ENCODE measurements at regions not wholly inside any gene's neighbourhood (a gene's known extent, or its start where the extent isn't known, plus 50 kb on each side); places are given as distances from the start of the nearest gene placed in this dataset.

DNA sequence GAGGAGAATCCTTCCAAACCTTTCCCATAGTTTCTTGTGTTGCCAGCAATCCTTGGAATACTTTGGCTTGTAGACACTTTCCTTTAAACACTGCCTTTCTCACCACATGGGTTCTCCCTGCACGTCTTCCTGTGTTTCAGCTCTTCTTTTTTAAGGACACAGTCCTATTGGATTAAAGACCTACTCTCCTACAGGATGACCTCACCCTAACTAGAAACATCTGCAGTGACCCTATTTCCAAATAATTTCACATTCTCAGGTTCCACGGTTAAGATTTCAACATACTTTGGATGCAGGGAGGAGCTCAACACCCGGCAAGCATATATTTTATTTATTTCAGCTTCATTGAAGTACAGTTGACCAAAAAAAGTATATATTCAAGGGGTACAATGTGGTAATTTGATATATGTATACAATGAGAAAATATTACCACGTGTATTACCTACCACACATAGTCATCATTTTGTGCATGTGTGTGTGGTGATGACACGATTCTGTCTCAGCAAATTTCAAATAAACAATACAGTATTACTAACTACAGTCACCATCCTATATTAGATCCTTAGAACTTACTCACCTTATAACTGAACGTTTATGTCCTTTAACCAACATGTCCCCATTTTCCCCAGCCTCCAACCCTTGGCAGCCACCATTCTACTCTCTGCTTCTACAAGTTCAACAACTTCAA lies 745.0 kb downstream of the CBLN2 start:
- no peak overlapping the region for H3K4me3 Mint-ChIP-seq
- H3K4me1 Mint-ChIP-seq: no peaks in the 10 kb centered on the region
- H3K36me3 Mint-ChIP-seq: no peaks in the 10 kb centered on the region
- H3K27ac Mint-ChIP-seq: no peak overlapping the region
- H3K9me3 Mint-ChIP-seq: no peaks in the 10 kb centered on the region
- no peak for DNase-seq
- no peaks in the 10 kb centered on the region for H3K27me3 Mint-ChIP-seq

DNA sequence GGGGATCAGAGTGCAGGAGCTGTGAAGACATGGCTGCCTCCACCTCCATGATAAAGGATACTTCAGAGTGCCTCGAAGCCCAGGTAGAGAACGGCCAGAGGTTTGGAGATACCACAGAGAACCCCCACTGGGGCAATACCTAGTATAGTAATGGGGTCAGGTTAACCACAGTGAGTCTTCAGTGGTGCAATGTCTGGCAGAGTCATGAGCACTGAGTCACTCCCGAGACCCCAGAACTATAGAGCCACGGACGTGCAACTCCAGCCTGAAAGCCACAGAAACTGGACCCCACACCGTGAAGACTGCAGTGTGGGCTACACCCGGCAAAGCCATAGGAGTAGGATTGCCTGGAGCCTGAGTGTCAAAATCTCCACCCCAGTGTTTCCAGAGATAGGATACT lies 746.6 kb downstream of the CBLN2 start:
- Mint-ChIP-seq H3K27ac (no peak overlapping the region), H3K4me1 (no peaks in the 10 kb centered on the region), H3K36me3 (no peaks in the 10 kb centered on the region), H3K4me3 (no peak overlapping the region), H3K27me3 (no peaks in the 10 kb centered on the region), H3K9me3 (no peaks in the 10 kb centered on the region)
- DNase-seq: no peak

DNA sequence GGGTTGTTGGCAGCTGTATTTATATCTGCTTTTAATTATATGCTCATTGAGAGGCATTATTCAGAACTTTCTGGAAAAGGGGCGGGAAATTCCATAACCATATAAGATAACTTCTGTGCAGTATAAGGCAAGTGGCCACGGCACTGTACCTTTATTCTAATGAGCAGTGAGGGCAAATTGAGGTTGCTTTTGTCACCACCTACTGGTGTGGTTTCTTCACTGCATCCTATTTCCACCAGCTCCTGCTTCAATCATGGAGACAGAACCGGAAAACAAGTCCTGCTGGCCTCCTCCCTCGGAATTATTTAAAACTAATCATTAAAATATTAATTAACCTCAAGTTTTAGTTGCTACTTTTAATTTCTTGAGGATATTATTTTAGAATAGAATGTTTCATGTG lies 759.4 kb downstream of the CBLN2 start:
- H3K36me3 Mint-ChIP-seq: no peaks in the 10 kb centered on the region
- no peaks in the 10 kb centered on the region for H3K4me1 Mint-ChIP-seq
- no peak overlapping the region for H3K27ac Mint-ChIP-seq
- H3K27me3 Mint-ChIP-seq: no peaks in the 10 kb centered on the region
- no peaks in the 10 kb centered on the region for H3K9me3 Mint-ChIP-seq
- no peak overlapping the region for H3K4me3 Mint-ChIP-seq
- DNase-seq: no peak

DNA sequence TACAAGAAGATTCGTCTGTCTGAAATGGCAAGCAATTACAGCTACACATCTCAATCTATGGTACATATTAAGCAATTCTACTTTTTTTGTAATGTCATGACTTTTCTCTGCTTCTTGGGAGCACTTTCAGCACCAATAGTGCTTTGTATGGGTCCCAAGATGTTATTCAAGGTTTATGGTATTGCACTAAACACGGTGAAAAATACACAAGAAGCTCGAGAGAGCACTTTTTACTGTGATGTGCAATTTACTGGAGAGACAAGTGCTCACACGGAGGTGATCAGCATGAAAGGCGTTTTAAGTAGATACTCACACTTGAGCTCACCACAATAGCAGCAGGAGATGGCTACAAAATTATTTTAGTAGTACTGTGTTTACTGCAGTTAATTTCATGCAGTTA lies 783.6 kb downstream of the CBLN2 start:
- no peak overlapping the region for H3K4me3 Mint-ChIP-seq
- H3K4me1 Mint-ChIP-seq: no peaks in the 10 kb centered on the region
- H3K36me3 Mint-ChIP-seq: no peaks in the 10 kb centered on the region
- H3K9me3 Mint-ChIP-seq: peaks cover 4% of the 10 kb centered on the region
- no peak for DNase-seq
- peaks cover 1% of the 10 kb centered on the region for H3K27me3 Mint-ChIP-seq
- H3K27ac Mint-ChIP-seq: no peak overlapping the region

DNA sequence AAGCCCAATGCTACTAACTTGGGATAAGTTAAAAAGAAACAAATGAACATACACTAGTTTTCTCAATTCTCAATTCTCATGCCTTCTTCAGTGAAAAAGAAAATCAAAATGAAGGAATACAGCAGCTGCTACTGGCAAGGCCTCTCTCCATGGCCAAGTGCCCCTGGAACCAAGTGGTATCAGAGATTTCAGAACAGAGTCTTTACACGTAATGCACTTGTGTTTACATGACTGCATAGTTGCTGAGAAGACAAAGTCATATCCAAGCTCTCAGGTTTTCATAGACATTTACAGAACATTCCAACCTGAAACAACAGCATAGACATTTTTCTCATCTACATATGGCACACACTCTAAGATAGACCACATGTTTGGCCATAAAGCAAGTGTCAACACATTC lies 789.9 kb downstream of the CBLN2 start:
- Mint-ChIP-seq H3K9me3 (peaks cover 2% of the 10 kb centered on the region), H3K4me1 (no peaks in the 10 kb centered on the region), H3K4me3 (no peak overlapping the region), H3K36me3 (no peaks in the 10 kb centered on the region), H3K27ac (no peak overlapping the region), H3K27me3 (no peaks in the 10 kb centered on the region)
- no peak for DNase-seq

DNA sequence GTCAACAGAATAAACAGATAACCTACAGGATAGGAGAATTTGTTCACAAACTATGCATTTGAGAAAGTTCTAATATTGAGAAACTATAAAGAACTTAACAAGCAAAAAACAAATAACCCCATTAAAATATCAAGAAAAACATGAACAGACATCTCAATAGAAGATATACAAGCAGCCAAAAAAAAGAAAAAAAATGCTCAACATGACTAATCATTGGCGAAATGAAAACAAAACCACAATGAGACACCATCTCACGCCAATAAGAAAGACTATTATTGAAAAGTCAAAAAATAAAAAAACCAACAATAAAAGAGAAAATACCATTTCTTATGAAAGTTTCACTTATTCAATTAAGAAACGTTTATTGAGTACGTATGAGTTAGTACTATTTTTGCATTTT lies 800.5 kb downstream of the CBLN2 start:
- peaks cover 14% of the 10 kb centered on the region for H3K9me3 Mint-ChIP-seq
- no peaks in the 10 kb centered on the region for H3K36me3 Mint-ChIP-seq
- no peak overlapping the region for H3K27ac Mint-ChIP-seq
- no peaks in the 10 kb centered on the region for H3K4me1 Mint-ChIP-seq
- H3K27me3 Mint-ChIP-seq: no peaks in the 10 kb centered on the region
- no peak overlapping the region for H3K4me3 Mint-ChIP-seq
- DNase-seq: no peak

DNA sequence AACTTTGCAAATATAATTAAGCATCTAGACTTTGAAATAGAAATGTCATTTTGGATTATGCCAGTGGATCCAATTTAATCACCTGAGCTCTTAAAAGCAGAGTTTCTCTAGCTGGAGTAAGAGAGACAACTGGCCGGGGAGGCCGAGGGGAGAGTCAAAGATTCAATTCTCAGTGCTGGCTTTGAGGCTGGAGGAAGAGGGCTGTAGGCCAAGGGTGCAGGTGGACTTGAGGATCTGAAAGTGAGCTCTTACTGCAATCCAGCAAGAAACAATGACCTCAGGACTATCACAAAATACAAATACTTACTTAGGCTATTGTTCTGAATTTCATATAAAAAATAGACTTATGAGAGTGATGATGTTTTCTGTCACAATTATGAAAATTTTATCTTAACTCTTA lies 814.5 kb downstream of the CBLN2 start:
- Mint-ChIP-seq H3K9me3 (no peaks in the 10 kb centered on the region), H3K27me3 (no peaks in the 10 kb centered on the region), H3K4me3 (no peak overlapping the region), H3K4me1 (peaks cover 5% of the 10 kb centered on the region), H3K36me3 (no peaks in the 10 kb centered on the region), H3K27ac (no peak overlapping the region)
- DNase-seq: no peak

DNA sequence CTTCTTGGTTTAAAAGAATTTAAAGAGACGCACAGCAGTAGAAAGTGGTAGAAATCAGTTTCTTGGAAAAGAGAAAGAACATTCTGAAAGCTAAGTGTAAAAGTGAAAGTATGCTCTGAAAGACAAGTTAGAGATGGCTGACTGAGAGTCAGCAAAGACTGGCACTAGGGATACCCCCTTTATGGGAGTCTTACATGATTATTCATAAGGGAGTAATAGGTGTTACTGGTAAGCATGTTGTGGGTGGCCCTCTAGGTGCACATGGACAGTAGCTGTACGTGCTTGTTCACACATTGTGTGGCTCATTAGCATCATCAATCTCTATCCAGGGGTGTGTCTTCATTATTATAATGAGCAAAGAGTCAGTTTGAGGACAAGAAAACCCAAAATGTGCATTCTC lies 816.2 kb downstream of the CBLN2 start:
- Mint-ChIP-seq H3K27me3 (no peaks in the 10 kb centered on the region), H3K4me3 (no peak overlapping the region)
- no peak for DNase-seq

DNA sequence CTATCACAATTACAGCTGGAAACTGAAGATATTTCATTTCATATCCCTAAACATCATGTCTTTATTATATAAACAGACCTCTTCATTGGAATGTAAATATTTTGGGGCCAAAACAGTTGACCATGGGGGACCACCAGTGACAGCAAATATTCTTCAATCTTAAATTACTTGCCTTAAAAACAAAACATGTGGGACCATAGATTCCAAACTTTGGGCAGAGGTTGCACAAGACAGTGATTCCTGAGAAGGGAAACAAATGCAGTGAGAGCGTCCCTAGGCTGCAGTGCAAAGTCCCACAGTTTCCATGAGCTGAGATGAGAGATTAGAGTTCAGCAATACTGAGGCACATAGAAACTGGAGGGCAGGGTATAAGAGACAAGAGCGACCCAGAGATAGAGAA lies 818.9 kb downstream of the CBLN2 start:
- H3K27me3 Mint-ChIP-seq: no peaks in the 10 kb centered on the region
- H3K27ac Mint-ChIP-seq: no peak overlapping the region
- peaks cover 5% of the 10 kb centered on the region for H3K4me1 Mint-ChIP-seq
- no peaks in the 10 kb centered on the region for H3K9me3 Mint-ChIP-seq
- H3K36me3 Mint-ChIP-seq: no peaks in the 10 kb centered on the region
- no peak overlapping the region for H3K4me3 Mint-ChIP-seq
- no peak for DNase-seq

More for the DNA sequence above, 816.2 kb downstream of the CBLN2 start:
- Mint-ChIP-seq H3K4me1 (peaks cover 5% of the 10 kb centered on the region), H3K9me3 (no peaks in the 10 kb centered on the region), H3K36me3 (no peaks in the 10 kb centered on the region), H3K27ac (no peak overlapping the region)

DNA sequence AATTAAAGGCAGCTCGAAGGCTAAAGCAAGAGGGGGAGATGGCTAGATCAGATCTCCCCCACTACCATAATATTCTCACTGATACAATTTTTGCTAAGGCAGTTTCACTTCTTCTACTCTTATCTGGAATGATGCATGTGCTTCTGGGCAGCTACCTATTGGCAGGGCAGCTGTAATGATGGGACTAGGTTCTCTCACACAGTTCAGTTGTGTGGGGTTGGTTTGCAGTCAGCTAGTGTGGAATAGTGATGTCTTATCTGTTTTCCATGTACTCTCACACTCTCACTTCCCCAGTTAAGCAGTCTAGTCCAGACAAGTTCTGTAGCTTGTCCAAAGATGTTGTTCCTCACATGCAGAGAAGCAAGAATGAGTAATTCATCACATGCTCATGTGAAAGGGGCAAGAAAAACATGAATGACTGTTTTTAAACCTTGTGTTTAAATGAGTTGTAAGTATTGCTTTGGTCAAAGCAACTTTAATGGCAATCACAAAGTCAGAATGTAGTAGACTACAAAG lies 836.1 kb downstream of the CBLN2 start:
- Mint-ChIP-seq H3K27me3 (no peaks in the 10 kb centered on the region), H3K36me3 (no peaks in the 10 kb centered on the region), H3K4me1 (no peaks in the 10 kb centered on the region), H3K27ac (no peak overlapping the region), H3K4me3 (no peak overlapping the region), H3K9me3 (no peaks in the 10 kb centered on the region)
- DNase-seq: no peak

DNA sequence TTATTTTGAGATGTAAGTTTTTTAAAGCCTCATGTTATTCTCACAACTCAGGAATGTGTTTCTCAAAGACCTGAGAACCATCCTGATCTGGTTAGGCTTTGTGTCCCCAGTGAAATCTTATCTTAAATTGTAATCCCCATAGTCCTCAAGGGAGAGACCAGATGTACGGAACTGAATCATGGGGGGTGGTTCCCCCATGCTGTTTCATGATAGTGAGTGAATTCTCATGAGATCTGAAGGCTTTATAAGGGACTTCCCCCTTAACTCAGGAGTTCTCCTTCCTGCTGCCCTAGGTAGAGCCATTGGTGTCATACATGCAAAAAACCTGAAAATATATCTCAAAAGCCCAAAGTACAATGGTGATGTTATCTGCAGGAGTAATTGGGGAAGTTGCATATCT lies 836.7 kb downstream of the CBLN2 start:
- H3K27me3 Mint-ChIP-seq: no peaks in the 10 kb centered on the region
- H3K4me1 Mint-ChIP-seq: no peaks in the 10 kb centered on the region
- no peak overlapping the region for H3K4me3 Mint-ChIP-seq
- H3K9me3 Mint-ChIP-seq: no peaks in the 10 kb centered on the region
- no peaks in the 10 kb centered on the region for H3K36me3 Mint-ChIP-seq
- no peak overlapping the region for H3K27ac Mint-ChIP-seq
- no peak for DNase-seq

DNA sequence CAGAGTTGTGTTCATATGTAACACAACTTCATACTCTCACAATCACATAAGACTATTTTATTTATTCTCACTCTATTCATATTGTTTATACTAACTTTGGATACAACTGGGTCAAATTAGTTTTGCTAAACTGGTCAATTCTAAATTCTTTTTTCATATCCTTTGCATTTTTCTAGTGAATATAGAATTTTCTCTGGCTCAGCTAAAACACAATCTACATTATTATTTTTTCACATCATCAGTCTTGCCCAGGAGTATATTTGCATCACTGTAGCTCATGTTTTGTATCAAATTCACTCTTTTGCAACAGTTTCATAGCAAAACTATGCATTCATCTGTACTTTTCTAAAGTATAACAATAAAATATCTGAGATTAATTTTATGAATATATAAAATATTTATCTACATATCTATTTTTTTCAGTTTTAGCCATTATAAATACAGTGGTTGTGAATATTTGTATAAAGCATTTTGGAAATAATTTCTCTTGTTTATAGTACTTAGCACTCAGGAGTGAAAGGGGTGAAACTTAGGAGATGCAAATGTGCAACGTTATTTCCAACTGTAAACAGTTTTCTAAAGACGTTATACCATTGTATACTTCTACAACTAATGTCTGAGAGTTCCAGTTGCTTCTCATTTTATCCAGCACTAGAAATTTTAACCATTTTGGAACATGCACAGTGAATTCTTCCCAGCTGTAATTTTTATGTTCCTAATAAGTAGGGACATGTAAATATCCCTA lies 854.6 kb downstream of the CBLN2 start:
- H3K4me3 Mint-ChIP-seq: no peak overlapping the region
- no peaks in the 10 kb centered on the region for H3K9me3 Mint-ChIP-seq
- H3K4me1 Mint-ChIP-seq: no peaks in the 10 kb centered on the region
- no peak overlapping the region for H3K27ac Mint-ChIP-seq
- H3K27me3 Mint-ChIP-seq: peaks cover 3% of the 10 kb centered on the region
- H3K36me3 Mint-ChIP-seq: no peaks in the 10 kb centered on the region
- no peak for DNase-seq

DNA sequence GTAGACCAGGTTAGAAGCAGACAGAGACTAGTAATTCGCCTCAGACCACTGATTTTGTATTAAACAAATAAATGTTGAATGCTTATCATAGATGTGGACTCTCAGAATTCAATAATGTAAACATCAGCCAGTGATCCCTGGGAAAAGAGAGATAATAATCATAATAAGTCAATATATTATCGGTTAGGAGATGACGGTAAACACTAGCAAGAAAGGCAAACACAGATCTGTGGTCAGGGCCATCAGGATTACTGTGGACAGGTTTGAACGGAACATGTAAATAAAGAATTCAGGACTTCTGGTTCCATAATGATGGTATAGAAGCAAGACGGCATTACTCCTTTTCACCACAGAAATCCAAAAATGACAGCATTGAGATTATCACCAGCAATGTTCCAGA lies 861.6 kb downstream of the CBLN2 start:
- Mint-ChIP-seq H3K27me3 (peaks cover 12% of the 10 kb centered on the region), H3K4me3 (no peak overlapping the region), H3K27ac (no peak overlapping the region), H3K4me1 (no peaks in the 10 kb centered on the region), H3K9me3 (peaks cover 9% of the 10 kb centered on the region), H3K36me3 (no peaks in the 10 kb centered on the region)
- DNase-seq: no peak

DNA sequence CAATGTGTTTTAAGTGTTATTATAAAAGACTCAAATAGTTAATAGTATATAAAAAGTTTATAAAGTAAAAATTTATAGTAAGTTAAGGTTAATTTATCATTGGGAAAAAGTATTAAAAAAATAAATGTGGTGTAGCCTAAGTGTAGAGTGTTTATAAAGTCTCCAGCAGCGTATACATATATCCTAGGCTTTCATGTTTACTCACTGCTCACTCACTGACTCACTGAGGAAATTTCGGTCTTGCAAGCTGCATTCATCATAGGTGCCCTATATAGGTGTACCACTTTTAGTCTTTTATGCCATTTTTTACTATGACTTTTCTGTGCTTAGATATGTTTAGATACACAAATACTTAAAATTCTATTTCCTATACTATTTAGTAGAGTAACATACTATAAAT lies 866.0 kb downstream of the CBLN2 start:
- H3K36me3 Mint-ChIP-seq: no peaks in the 10 kb centered on the region
- H3K27ac Mint-ChIP-seq: no peak overlapping the region
- H3K4me3 Mint-ChIP-seq: no peak overlapping the region
- H3K9me3 Mint-ChIP-seq: peaks cover 3% of the 10 kb centered on the region
- no peaks in the 10 kb centered on the region for H3K4me1 Mint-ChIP-seq
- DNase-seq: no peak
- peaks cover 9% of the 10 kb centered on the region for H3K27me3 Mint-ChIP-seq

DNA sequence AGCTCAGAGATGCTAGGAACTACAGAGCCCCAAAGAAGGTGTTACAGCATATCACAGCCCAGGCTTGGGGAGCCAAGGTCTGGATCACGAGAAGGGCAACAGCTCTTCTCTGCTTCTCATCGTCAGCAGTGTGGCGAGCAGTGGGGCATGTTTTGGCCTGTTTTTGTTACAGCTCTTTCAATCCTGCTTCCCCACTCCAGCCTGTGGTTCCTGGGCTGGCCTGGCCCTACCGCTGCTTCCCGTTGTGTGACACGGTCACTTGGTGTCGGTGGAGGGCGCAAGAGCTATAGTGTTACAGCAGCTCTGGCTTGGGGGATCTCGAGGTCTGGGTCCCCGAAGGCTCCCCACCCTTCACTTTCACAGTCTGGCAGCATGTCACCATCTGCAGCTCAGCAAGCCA lies 870.2 kb downstream of the CBLN2 start:
- Mint-ChIP-seq H3K4me3 (no peak overlapping the region), H3K36me3 (no peaks in the 10 kb centered on the region), H3K27ac (no peak overlapping the region), H3K27me3 (peaks cover 3% of the 10 kb centered on the region), H3K4me1 (no peaks in the 10 kb centered on the region), H3K9me3 (peaks cover 1% of the 10 kb centered on the region)
- DNase-seq: no peak

DNA sequence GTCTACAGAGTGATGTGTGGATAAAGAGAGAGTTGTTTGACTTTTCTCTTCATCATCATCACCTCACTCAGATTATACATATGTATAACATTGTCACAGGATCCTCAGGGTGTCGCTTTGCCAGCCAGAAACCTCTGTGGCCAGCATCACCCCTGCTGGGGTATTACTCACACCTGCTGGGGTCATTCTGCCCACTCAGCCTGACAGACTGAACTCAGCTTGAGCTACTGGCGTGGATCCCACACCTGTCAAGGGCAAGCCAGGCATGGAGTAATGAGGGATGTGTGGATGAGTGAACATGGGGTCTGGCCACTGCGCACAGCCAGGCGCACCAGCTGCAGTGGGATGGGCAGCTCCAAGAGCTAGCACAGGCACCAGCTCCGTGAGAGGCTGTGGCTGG lies 870.6 kb downstream of the CBLN2 start:
- Mint-ChIP-seq H3K4me3 (no peak overlapping the region), H3K9me3 (peaks cover 1% of the 10 kb centered on the region), H3K27me3 (no peaks in the 10 kb centered on the region), H3K4me1 (no peaks in the 10 kb centered on the region), H3K36me3 (no peaks in the 10 kb centered on the region), H3K27ac (no peak overlapping the region)
- no peak for DNase-seq
